CD14-positive monocyte (primary cell): ENCODE measurements at regions not wholly inside any gene's neighbourhood (a gene's known extent, or its start where the extent isn't known, plus 50 kb on each side); places are given as distances from the start of the nearest gene placed in this dataset.

Experiments
- DNase-seq, 3 donors: peaks; one replicate each; pipeline ENCODE4 v3.0.0-alpha.2; 2011 to 2022
- H2AFZ ChIP-seq: 2 replicates; pipeline ENCODE4 v1.6.0; 2012; ENCODE audit warnings: mild to moderate bottlenecking, low read depth, low read length, inconsistent platforms; ENCODE audit not compliant: insufficient read depth, poor library complexity, severe bottlenecking
- H3K27ac ChIP-seq, 2 donors: 1 replicate in 1 of 2; 2 replicates in 1 of 2; pipeline ENCODE4 v1.5.1; 2012 to 2013; ENCODE audit warnings: low read length in 2 of 2, control low read depth in 1 of 2, inconsistent platforms in 1 of 2, low read depth in 1 of 2, mild to moderate bottlenecking in 1 of 2
- H3K27me3 ChIP-seq, 2 donors: one replicate each; pipeline versions ENCODE4 v1.6.0 to v1.6.1; 2011 to 2013; ENCODE audit warnings: low read length in 2 of 2; ENCODE audit not compliant: control insufficient read depth in 2 of 2, insufficient read depth in 2 of 2
- H3K36me3 ChIP-seq, 2 donors: replicated peaks in 1 of 2; 1 replicate in 1 of 2; 2 replicates in 1 of 2; pipeline versions ENCODE4 v1.5.1 to v1.6.1; 2012 to 2013; ENCODE audit warnings: low read length in 2 of 2, control low read depth in 1 of 2, inconsistent platforms in 1 of 2, mild to moderate bottlenecking in 1 of 2; ENCODE audit not compliant: insufficient read depth in 2 of 2, control insufficient read depth in 1 of 2
- H3K4me1 ChIP-seq, 2 donors: 1 replicate in 1 of 2; 2 replicates in 1 of 2; pipeline versions ENCODE4 v1.5.1 to v1.6.1; 2012 to 2013; ENCODE audit warnings: low read length in 2 of 2, control low read depth in 1 of 2, inconsistent platforms in 1 of 2, mild to moderate bottlenecking in 1 of 2, moderate library complexity in 1 of 2; ENCODE audit not compliant: insufficient read depth in 2 of 2, control insufficient read depth in 1 of 2
- H3K4me2 ChIP-seq: replicated peaks from 2 replicates; pipeline ENCODE3; 2012; ENCODE audit warnings: low read length, moderate library complexity, mild to moderate bottlenecking; ENCODE audit not compliant: poor library complexity, severe bottlenecking; ENCODE audit errors: extremely low read depth
- H3K4me3 ChIP-seq, 3 experiments: fragments of 200-600 bp in 1 of 3; sonication (generic) in 1 of 3; replicated peaks in 1 of 3; 1 replicate in 2 of 3; 2 replicates in 1 of 3; pipeline ENCODE4 v1.5.1; 2011 to 2013; ENCODE audit warnings: low read length in 3 of 3, mild to moderate bottlenecking in 3 of 3, control low read depth in 2 of 3, low read depth in 2 of 3, inconsistent platforms in 1 of 3, moderate library complexity in 1 of 3
- H3K79me2 ChIP-seq: 2 replicates; pipeline ENCODE4 v1.6.0; 2012; ENCODE audit warnings: mild to moderate bottlenecking, control low read depth, inconsistent platforms, low read length, moderate library complexity; ENCODE audit not compliant: insufficient read depth
- H3K9ac ChIP-seq: 2 replicates; pipeline ENCODE4 v1.6.0; 2017; ENCODE audit warnings: low read length, mild to moderate bottlenecking; ENCODE audit not compliant: insufficient read depth, poor library complexity, severe bottlenecking
- H3K9me3 ChIP-seq, 2 donors: replicated peaks in 1 of 2; 1 replicate in 1 of 2; 2 replicates in 1 of 2; pipeline versions ENCODE4 v1.5.1 to v1.6.1; 2012 to 2013; ENCODE audit warnings: low read length in 2 of 2, control low read depth in 1 of 2; ENCODE audit not compliant: control insufficient read depth in 1 of 2, insufficient read depth in 1 of 2
- H4K20me1 ChIP-seq: 2 replicates; pipeline ENCODE4 v1.6.0; 2012; ENCODE audit warnings: mild to moderate bottlenecking, low read length, control low read depth, moderate library complexity; ENCODE audit not compliant: insufficient read depth
- H3K27ac Mint-ChIP-seq, 7 donors: one replicate each; pipeline ENCODE4 v1.8.0; 2020; ENCODE audit warnings: mild to moderate bottlenecking in 7 of 7, mixed read lengths in 7 of 7, moderate library complexity in 6 of 7, inconsistent platforms in 2 of 7
- H3K27me3 Mint-ChIP-seq, 3 donors: one replicate each; pipeline ENCODE4 v1.8.0; 2021 to 2022; ENCODE audit warnings: low read depth in 3 of 3, mild to moderate bottlenecking in 3 of 3, mixed read lengths in 3 of 3, moderate library complexity in 3 of 3, inconsistent platforms in 1 of 3
- H3K36me3 Mint-ChIP-seq, 2 donors: one replicate each; pipeline ENCODE4 v1.8.0; 2020; ENCODE audit warnings: mixed read lengths in 2 of 2, inconsistent platforms in 1 of 2, mild to moderate bottlenecking in 1 of 2
- H3K4me1 Mint-ChIP-seq: one replicate; pipeline ENCODE4 v1.8.0; 2020; ENCODE audit warnings: mild to moderate bottlenecking, mixed read lengths
- H3K4me3 Mint-ChIP-seq, 2 donors: one replicate each; pipeline ENCODE4 v1.8.0; 2020; ENCODE audit warnings: mild to moderate bottlenecking in 2 of 2, mixed read lengths in 2 of 2, moderate library complexity in 1 of 2
- H3K9me3 Mint-ChIP-seq, 7 donors: one replicate each; pipeline ENCODE4 v1.8.0; 2020 to 2022; ENCODE audit warnings: mixed read lengths in 7 of 7, mild to moderate bottlenecking in 6 of 7, moderate library complexity in 6 of 7, inconsistent platforms in 2 of 7
- CTCF ChIP-seq: fragments of 200-600 bp; IDR thresholded peaks from one replicate; pipeline ENCODE4 v1.8.0; 2022; ENCODE audit warnings: antibody characterized with exemption, mild to moderate bottlenecking
- WGBS: methylation state at CpG from one replicate; pipeline ENCODE4 v1.1.5; 2013; ENCODE audit warnings: missing lambda C conversion rate; ENCODE audit not compliant: insufficient coverage; 5-methylcytosine and 5-hydroxymethylcytosine counted together
- intact Hi-C, 2 donors: fragments of 100-400 bp; cut with micrococcal nuclease; formaldehyde crosslinking; loops; one replicate each; pipeline versions ENCODE4 v1.15.0 to v1.15.1; 2023

GRCh38 chr5:28313953-28314352 is 1275.6 kb upstream of the CDH9 start:
- no peak overlapping the region for H3K4me3 Mint-ChIP-seq
- H3K36me3 Mint-ChIP-seq: no peaks in the 10 kb centered on the region
- peaks cover 0 to 2% (median 0%) of the 10 kb centered on the region in 3 donors for H3K27me3 Mint-ChIP-seq
- H3K4me1 Mint-ChIP-seq: no peaks in the 10 kb centered on the region
- no peak for DNase-seq
- intact Hi-C loops: no loop called here
- H3K27ac Mint-ChIP-seq: no peak overlapping the region
- WGBS: no CpG with 5 or more reads among the region's 1 CpG
- Histone ChIP-seq H3K4me1 (no peaks in the 10 kb centered on the region), H3K9ac (no peak overlapping the region), H4K20me1 (no peaks in the 10 kb centered on the region), H2AFZ (no peak overlapping the region), H3K4me3 (no peak overlapping the region), H3K9me3 (peaks cover 0 to 4% of the 10 kb centered on the region in 2 donors), H3K27ac (no peak overlapping the region), H3K36me3 (no peaks in the 10 kb centered on the region), H3K79me2 (no peaks in the 10 kb centered on the region), H3K4me2 (no peak overlapping the region), H3K27me3 (no peaks in the 10 kb centered on the region)
- peaks cover 0 to 7% (median 0%) of the 10 kb centered on the region in 7 donors for H3K9me3 Mint-ChIP-seq
- no peak for TF ChIP-seq CTCF

GRCh38 chr5:28313321-28313951 is 1275.0 kb upstream of the CDH9 start:
- Mint-ChIP-seq H3K27ac (no peak overlapping the region), H3K27me3 (peaks cover 0 to 2% (median 0%) of the 10 kb centered on the region in 3 donors), H3K4me1 (no peaks in the 10 kb centered on the region), H3K9me3 (peaks cover 0 to 5% (median 0%) of the 10 kb centered on the region in 7 donors), H3K4me3 (no peak overlapping the region), H3K36me3 (no peaks in the 10 kb centered on the region)
- Histone ChIP-seq H3K9me3 (peaks cover 0 to 4% of the 10 kb centered on the region in 2 donors), H3K4me3 (no peak overlapping the region), H3K36me3 (no peaks in the 10 kb centered on the region), H3K27ac (no peak overlapping the region), H3K27me3 (no peaks in the 10 kb centered on the region), H2AFZ (no peak overlapping the region), H4K20me1 (no peaks in the 10 kb centered on the region), H3K79me2 (no peaks in the 10 kb centered on the region), H3K9ac (no peak overlapping the region), H3K4me2 (no peak overlapping the region), H3K4me1 (no peaks in the 10 kb centered on the region)
- TF ChIP-seq CTCF: no peak
- intact Hi-C loops: no loop called here
- WGBS: no CpG with 5 or more reads among the region's 2 CpGs
- no peak for DNase-seq
